ENCODE measurements at regions not wholly inside any gene's neighbourhood (a gene's known extent, or its start where the extent isn't known, plus 50 kb on each side); places are given as distances from the start of the nearest gene placed in this dataset.

DNA sequence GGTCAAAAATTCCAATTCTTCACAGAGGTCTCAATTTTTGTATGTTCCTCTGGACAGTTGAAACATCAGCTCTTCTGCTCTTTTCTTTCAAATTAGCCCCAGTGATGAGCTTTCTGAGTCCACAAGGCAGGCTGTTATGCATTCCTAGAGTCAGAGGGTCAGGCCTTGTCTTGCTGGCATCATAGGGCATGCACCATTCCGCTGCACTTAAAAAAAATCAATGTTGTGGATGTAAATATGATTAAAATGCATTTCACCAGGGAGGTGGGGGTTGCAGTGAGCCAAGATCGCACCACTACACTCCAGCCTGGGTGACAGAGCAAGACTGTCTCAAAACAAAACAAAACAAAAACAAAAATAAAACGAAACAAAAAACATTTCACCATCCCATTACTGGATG lies 465.3 kb downstream of the EIPR1 start:
- in situ Hi-C loops (cut with HindIII; ENCODE audit: low sequenced_read_pairs): no loop called here

GRCh38 chr2:2910259-2910658 lies 467.4 kb downstream of the EIPR1 start:
- no peak for DNase-seq (ENCODE audit: low read depth)
- in situ Hi-C loops (cut with HindIII; ENCODE audit: low sequenced_read_pairs): no loop called here
- H3K4me3 ChIP-seq (ENCODE audit: low read depth, low read length): no peak overlapping the region
- no peak for TF ChIP-seq CTCF (IDR thresholded peaks at IDR 0.05; ENCODE audit: low read depth, low read length, missing control alignments)

More for the DNA sequence above, 465.3 kb downstream of the EIPR1 start:
- H3K4me3 ChIP-seq (ENCODE audit: low read depth, low read length): no peak overlapping the region
- no peak for TF ChIP-seq CTCF (IDR thresholded peaks at IDR 0.05; ENCODE audit: low read depth, low read length, missing control alignments)
- DNase-seq (ENCODE audit: low read depth): no peak

GRCh38 chr2:2909086-2910035 lies 468.3 kb downstream of the EIPR1 start:
- no peak for TF ChIP-seq CTCF (IDR thresholded peaks at IDR 0.05; ENCODE audit: low read depth, low read length, missing control alignments)
- no peak overlapping the region for H3K4me3 ChIP-seq (ENCODE audit: low read depth, low read length)
- DNase-seq (ENCODE audit: low read depth): no peak
- in situ Hi-C loops (cut with HindIII; ENCODE audit: low sequenced_read_pairs): no loop called here

GRCh38 chr2:2906091-2906490 lies 471.5 kb downstream of the EIPR1 start:
- no peak for TF ChIP-seq CTCF (IDR thresholded peaks at IDR 0.05; ENCODE audit: low read depth, low read length, missing control alignments)
- DNase-seq (ENCODE audit: low read depth): no peak
- H3K4me3 ChIP-seq (ENCODE audit: low read depth, low read length): no peak overlapping the region
- in situ Hi-C loops (cut with HindIII; ENCODE audit: low sequenced_read_pairs): no loop called here

DNA sequence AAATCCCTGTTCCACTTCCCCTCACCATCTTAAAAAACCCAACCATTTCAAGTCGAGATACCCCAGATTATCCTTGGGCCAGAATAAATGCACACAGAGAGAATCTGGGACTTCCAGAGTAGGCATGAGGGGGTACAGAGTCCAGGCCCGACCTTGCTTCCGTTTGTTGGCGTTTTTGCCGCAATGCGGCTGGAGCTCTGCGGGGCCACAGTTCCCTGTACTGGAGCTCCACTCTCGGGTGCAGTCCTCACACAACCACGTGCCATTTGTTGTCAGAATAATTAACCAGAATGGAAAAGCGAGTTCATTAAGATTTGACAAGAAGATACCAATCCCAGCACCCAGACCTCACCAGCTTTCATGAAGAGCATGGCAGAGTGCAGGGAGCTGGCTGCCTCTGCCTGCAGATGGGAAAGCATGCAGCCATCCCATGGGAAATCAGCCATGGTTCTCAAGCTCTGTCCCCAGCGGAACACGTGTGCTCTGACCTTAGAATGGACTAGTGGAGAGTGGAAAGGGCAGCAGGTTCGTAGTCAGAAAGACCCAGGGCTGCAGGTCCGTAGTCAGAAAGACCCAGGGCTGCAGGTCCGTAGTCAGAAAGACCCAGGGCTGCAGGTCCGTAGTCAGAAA lies 472.8 kb downstream of the EIPR1 start:
- TF ChIP-seq CTCF (IDR thresholded peaks at IDR 0.05; ENCODE audit: low read depth, low read length, missing control alignments): no peak
- in situ Hi-C loops (cut with HindIII; ENCODE audit: low sequenced_read_pairs): no loop called here
- H3K4me3 ChIP-seq (ENCODE audit: low read depth, low read length): no peak overlapping the region
- DNase-seq (ENCODE audit: low read depth): no peak

DNA sequence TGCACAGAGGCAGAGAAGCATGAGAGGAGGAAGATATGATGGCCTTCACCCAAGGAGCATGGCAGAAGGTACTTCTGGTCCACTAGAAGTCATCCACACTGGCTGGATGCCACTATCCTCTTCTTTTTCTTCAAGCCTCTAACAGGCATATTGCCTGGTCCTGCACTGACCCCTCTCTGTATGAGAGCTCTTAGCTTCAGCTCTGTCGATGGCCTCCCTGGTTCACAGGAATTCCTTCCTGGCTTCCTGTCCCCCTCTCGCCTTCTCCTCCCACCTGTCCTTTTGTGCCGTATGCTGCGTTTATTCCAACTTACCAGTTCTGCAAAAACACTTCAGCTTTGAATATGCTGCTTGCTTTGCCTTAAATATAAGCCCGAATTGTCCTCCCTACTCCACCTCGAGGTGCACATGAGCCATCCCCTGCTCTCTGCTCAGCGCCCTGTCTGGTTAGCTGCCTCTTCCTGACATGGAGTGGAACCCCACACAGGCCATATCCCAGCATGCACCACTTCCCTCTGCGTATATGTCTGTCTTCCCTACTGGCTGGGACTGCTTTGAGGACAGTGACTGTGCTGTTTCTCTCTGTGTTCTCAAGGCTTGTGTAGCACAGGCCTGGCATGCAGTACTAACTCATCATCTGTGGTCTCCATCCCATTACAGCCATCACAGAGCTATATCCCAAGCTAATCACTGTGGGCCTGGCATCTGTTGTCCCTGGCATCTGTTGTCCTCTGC lies 474.9 kb downstream of the EIPR1 start:
- TF ChIP-seq CTCF (IDR thresholded peaks at IDR 0.05; ENCODE audit: low read depth, low read length, missing control alignments): no peak

More for the DNA sequence above, 474.9 kb downstream of the EIPR1 start:
- H3K4me3 ChIP-seq (ENCODE audit: low read depth, low read length): no peak overlapping the region
- DNase-seq (ENCODE audit: low read depth): no peak
- in situ Hi-C loops (cut with HindIII; ENCODE audit: low sequenced_read_pairs): no loop called here

Measured in astrocyte of the cerebellum (primary cell).